Activated CD4-positive, alpha-beta T cell treated with anti-CD3 and anti-CD28 coated beads, Interleukin-2, Interleukin-6, amounts not matched to agents 100 ng/mL and 50 ng/mL, durations not matched to agents 16 hours and 8 hours (primary cell): ENCODE measurements at regions not wholly inside any gene's neighbourhood (a gene's known extent, or its start where the extent isn't known, plus 50 kb on each side); places are given as distances from the start of the nearest gene placed in this dataset.

Experiments
- DNase-seq: peaks from one replicate; pipeline ENCODE4 v3.0.0-alpha.2; 2020

- DNase-seq = no peak
Measured at GRCh38 chr14:71203306-71203705, 296.0 kb downstream of the PCNX1 start.

- DNase-seq = no peak
Measured at GRCh38 chr14:71204231-71204630, 297.0 kb downstream of the PCNX1 start.

GRCh38 chr14:71204768-71205167 lies 297.5 kb downstream of the PCNX1 start:
- DNase-seq = no peak

- no peak for DNase-seq
Measured at GRCh38 chr14:71206123-71206522, 298.9 kb downstream of the PCNX1 start.

- no peak for DNase-seq
Measured at GRCh38 chr14:71206766-71207371, 299.6 kb downstream of the PCNX1 start.

- DNase-seq = no peak
Measured at GRCh38 chr14:71208702-71209357, 301.6 kb downstream of the PCNX1 start.

GRCh38 chr14:71209888-71210287 lies 302.6 kb downstream of the PCNX1 start:
- DNase-seq = no peak

- DNase-seq = no peak
Measured at GRCh38 chr14:71212093-71212492, 304.8 kb downstream of the PCNX1 start.

- DNase-seq = no peak
Measured at GRCh38 chr14:71212683-71213107, 305.4 kb downstream of the PCNX1 start.

- no peak for DNase-seq
Measured at GRCh38 chr14:71214241-71214640, 307.0 kb downstream of the PCNX1 start.

- no peak for DNase-seq
Measured at GRCh38 chr14:71220462-71220861, 313.2 kb downstream of the PCNX1 start.

GRCh38 chr14:71221119-71221518 lies 313.9 kb downstream of the PCNX1 start:
- DNase-seq = no peak

GRCh38 chr14:71225113-71225512 lies 317.9 kb downstream of the PCNX1 start:
- no peak for DNase-seq

GRCh38 chr14:71228711-71229110 lies 321.5 kb downstream of the PCNX1 start:
- DNase-seq = no peak

- no peak for DNase-seq
Measured at GRCh38 chr14:71229875-71230274, 322.6 kb downstream of the PCNX1 start.

- DNase-seq = no peak
Measured at GRCh38 chr14:71230897-71231296, 323.6 kb downstream of the PCNX1 start.

- no peak for DNase-seq
Measured at GRCh38 chr14:71231521-71232393, 324.5 kb downstream of the PCNX1 start.

GRCh38 chr14:71232506-71232905 lies 325.2 kb downstream of the PCNX1 start:
- DNase-seq = no peak

- DNase-seq = no peak
Measured at GRCh38 chr14:71235875-71236274, 328.6 kb downstream of the PCNX1 start.

- DNase-seq = no peak
Measured at GRCh38 chr14:71236487-71236886, 329.2 kb downstream of the PCNX1 start.

- DNase-seq = no peak
Measured at GRCh38 chr14:71237556-71237955, 330.3 kb downstream of the PCNX1 start.

GRCh38 chr14:71238835-71239234 lies 331.6 kb downstream of the PCNX1 start:
- no peak for DNase-seq

GRCh38 chr14:71240171-71240570 lies 332.9 kb downstream of the PCNX1 start:
- no peak for DNase-seq
